HG02678 (cell line): ENCODE measurements at regions not wholly inside any gene's neighbourhood (a gene's known extent, or its start where the extent isn't known, plus 50 kb on each side); places are given as distances from the start of the nearest gene placed in this dataset.
"Not testable (repeated sequence)": the region's sequence is repeated elsewhere in the genome, so short reads cannot be mapped to it uniquely, and the experiment has no call there.

Source experiments
- ATAC-seq: cut with Tn5 transposase; IDR thresholded peaks from one replicate; pipeline ENCODE4 v1.9.1; 2021; ENCODE audit warnings: mild to moderate bottlenecking, moderate library complexity; ENCODE audit not compliant: unreplicated experiment

DNA sequence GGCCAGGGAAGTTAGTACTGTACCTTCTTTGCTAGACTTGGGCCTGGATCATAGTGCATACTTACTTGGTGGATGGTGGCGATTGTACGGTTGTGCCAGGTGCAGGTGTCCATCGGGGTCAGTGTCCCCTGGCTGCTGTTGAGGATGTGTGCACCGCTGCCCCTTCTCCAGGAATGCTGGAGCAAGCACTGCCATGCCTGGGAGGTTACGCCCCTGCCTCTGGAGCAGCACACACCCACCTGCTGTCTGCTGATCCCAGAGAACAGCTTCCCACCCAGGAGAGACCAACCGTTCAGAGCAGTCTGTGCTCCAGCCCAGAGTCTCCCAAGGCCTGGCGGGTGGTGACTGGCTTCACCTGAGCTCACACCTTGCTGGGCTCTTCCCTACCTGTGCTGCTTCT is 286.8 kb upstream of the HS6ST1 start:
- ATAC-seq: no peak

- no peak for ATAC-seq
These were observed 287.3 kb upstream of the HS6ST1 start for GRCh38 chr2:128605931-128606330.

GRCh38 chr2:128606837-128607236 is 288.2 kb upstream of the HS6ST1 start:
- no peak for ATAC-seq

- no peak for ATAC-seq
These were observed 288.8 kb upstream of the HS6ST1 start for GRCh38 chr2:128607440-128607839.

DNA sequence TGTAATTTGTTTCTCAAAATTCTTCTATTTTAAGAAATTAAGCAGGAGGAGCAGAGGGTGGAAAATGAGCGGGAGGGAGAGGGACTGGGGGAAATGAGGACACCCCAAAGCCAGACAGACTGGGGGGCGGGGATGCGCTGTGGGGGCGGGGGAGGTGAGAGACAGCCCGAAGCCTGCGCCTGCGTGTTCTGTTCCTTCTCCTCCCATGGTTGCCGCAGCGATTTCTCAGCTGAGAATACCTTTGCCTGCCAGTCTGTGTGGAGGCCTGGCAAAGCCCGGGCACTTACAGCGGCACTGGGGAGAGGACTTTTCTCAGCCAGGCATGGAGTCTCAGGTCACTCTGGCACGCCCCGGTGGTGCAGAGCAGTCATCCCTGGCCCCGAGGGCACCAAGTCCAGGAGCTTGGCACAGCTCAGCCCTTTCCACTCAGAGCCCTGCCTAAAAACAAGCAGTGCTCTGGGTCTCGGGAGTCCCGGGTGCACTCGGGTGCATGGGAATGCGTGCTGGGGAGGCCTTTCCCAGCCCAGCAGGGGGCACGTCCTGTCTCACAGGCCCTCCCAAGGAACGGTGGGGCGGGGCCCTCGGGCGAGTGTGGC is 289.3 kb upstream of the HS6ST1 start:
- ATAC-seq: no peak

- ATAC-seq: no peak
These were observed 290.5 kb upstream of the HS6ST1 start for GRCh38 chr2:128608921-128609880.

DNA sequence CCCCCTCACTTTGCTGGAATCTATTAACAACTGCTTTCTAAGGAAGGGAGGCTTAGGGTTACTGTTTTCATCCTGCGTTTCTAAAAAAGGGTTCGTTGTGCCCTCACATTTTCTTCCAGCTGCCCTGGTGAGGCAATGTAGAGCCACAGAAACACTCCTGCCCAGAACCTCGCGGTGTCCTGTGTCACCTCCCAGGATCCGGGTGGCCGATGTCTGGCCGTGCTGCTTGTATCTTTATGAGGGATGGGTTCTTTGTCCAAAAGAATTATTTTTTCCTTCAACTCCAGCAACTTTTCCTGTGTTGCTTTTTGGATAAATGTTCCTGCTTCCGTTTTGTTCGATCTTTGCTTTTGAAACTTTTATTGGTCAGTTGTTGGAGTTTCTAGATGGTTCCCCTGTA is 291.8 kb upstream of the HS6ST1 start:
- no peak for ATAC-seq

DNA sequence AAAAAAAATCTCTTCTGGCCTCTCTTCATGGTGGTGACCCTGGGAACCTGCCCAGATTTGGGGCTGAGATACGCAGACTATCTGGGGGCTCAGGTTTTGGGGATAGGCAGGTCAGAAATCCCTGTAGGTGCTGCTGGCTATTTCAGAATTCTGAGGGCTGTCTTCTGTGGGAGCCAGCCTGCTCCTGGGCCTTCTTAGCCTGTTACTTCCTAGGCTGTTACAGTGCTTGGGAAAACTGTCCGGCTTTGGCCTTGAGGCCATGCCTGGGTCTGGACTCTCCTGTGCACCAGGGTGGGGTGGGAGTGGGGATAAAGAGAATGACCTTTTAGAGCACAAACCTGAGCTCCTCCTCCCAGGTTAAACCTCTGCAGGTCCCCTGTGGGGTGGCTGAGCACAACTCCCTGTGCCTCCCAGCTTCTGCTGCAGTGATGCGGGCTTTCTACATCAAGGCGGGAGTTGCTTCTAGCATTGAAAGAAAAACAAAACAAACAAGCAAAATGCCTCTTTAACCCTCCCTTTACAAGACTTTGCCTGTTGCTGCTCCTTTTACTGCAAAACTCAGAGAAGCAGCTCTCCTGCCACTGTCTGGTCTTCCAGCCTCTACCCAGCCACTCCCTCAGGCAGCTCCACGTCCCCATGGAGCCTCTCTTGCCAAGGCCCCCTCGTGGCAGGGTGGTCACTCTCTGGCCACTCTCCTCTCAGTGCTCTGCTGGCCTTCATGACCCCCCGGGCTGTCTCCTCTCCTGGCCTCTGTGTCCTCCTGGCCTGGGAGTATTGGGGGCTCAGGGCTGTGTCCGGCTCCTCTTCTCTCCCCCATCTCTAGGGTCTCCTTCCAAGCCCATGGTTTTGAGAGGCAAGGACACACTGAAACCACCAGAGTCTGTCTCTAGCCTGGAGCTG is 293.0 kb upstream of the HS6ST1 start:
- no peak for ATAC-seq

DNA sequence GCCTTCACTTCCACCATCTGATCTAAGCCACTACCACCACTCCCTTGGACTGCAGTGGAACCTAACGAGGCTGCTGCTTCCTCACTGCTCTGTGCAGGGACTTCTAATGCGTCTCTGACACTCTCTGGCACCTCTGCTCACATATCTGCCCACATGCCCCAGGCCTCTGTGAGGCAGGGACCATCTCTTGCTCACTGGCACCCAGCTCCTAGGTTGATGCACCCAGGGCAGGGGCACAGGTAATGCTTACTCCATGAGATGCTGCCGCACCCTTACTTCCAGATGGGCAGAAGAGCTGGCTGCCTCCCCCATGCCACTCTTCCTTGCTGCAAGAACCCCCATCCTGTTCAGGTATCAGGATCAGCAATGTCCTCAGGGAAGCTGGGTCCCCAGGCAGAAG is 294.0 kb upstream of the HS6ST1 start:
- ATAC-seq: no peak

- no peak for ATAC-seq
These were observed 294.7 kb upstream of the HS6ST1 start for GRCh38 chr2:128613351-128613750.

- no peak for ATAC-seq
These were observed 295.2 kb upstream of the HS6ST1 start for GRCh38 chr2:128613876-128614275.

GRCh38 chr2:128614907-128615306 is 296.2 kb upstream of the HS6ST1 start:
- not testable (repeated sequence) for ATAC-seq

DNA sequence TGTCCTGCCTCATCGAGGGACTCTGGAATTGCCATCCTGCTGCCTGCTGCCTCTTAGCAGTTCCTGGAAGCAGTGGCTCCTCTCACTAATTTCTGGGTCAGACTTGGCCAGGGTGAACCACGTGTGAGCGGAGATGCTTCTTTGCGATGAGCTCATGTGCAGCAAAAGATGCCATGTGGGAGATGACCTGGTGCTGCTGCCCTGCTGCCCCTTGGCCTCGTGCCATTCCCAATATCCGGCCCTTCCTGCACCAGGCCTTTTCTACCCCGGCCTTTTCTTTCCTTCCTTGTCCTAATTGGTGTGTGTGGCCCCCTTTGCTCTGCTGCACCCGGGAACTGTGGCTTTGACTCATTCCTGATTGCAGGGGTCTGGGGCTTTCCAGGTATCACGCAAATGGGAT is 296.9 kb upstream of the HS6ST1 start:
- no peak for ATAC-seq

GRCh38 chr2:128617029-128617590 is 298.4 kb upstream of the HS6ST1 start:
- no peak for ATAC-seq

- no peak for ATAC-seq
These were observed 299.0 kb upstream of the HS6ST1 start for GRCh38 chr2:128617661-128618060.

- ATAC-seq: no peak
These were observed 300.0 kb upstream of the HS6ST1 start for GRCh38 chr2:128618642-128619041.

- no peak for ATAC-seq
These were observed 301.0 kb upstream of the HS6ST1 start for GRCh38 chr2:128619471-128620325.

GRCh38 chr2:128621074-128621473 is 302.4 kb upstream of the HS6ST1 start:
- no peak for ATAC-seq

GRCh38 chr2:128622371-128622770 is 303.7 kb upstream of the HS6ST1 start:
- no peak for ATAC-seq
